ENCODE measurements at regions not wholly inside any gene's neighbourhood (a gene's known extent, or its start where the extent isn't known, plus 50 kb on each side); places are given as distances from the start of the nearest gene placed in this dataset.

DNA sequence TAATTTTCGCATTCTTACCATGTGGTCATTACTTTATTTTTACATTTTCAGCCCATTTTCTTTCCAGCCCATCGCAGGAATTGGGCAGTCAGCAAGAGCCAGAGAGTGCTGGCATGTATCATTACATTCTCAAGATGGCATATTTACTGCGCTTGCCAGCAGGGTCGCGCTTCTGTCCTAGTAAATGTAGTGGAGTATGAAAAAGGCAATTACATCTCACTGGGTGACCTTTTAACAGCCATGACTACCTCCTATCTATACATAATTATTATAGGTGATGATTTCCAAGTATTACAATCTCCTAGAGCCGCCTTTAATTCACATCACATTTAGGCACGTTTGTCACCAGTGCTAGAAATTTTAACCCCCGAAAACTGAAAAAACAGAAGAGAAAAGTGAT, 433.7 kb upstream of the MGMT start:
- no peak for DNase-seq

DNA sequence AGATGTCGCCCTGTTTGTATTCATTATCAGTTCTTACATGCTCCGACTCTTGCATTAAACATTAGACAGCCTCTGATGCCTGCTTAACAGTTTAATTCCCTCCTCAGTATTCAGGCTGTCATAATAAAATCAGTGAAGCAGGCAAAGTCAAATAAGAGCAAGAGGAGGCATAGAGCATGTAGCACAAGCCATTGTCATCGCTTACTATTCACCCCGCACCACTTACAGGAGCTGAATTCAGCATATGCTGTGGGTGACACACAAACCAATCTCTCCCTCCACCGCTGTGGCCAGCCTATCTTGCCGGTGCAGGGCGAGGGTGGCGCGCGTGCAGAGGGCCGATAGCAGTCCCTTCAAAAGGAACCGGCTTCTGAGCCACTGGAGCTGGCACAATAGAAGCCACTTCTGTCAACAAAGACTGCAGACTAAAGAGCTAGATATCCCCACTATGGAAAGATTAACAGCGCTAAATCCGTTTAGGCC, 433.2 kb upstream of the MGMT start:
- no peak for DNase-seq

DNA sequence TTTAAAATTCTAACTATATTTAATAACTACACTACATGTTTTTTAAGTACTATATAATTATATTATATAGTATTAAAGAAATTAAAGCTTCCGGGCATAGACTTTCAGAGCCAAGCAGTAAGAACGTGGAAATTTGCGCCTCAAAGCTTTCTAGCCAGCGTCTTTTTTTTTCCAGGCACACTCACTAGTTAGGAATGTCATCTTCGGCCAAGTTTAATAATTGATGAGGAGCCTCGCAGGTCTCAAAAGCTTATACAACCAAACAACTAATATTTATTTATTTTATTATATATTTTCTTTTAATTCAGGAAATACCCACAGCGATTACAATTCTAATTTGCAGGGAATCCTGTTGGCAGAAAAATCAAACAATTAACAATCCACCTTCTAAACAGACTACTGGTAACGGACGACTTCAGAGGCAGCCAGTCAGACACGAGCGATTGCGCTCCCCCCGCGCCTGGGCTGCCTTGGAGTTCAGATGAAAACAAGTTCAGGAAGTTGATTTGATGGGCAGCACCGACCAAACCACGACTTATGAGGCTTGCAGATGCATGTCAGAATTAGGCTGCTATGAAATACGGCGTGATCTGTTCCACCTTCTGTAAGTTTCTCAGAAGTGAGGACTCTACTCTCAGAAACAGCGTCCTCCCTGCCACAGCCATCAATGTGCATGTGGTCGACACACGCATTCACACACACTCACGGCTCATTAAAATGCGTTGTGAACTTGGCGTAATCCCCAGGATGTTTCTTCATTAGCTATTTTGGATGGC, 431.8 kb upstream of the MGMT start:
- peak; percentile 62 for DNase-seq

DNA sequence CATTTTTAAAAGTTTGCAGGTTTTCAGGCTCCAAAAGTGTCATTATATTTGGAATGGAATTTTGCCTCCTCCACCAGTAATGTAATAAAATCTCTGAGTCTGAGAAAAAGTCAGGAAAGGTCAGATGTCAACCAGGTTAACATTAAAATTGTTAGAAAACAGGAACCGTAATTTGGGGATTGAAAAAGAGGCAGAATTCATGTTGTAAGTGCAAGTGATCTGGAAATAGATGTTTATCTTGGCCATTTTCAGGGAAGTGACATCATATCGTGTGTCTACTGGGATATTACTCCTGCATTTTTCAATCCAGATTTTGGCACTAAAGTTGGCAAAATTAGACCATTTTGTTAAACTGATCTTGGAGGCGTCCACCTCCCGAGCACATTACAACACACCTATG, 428.5 kb upstream of the MGMT start:
- no peak for DNase-seq

DNA sequence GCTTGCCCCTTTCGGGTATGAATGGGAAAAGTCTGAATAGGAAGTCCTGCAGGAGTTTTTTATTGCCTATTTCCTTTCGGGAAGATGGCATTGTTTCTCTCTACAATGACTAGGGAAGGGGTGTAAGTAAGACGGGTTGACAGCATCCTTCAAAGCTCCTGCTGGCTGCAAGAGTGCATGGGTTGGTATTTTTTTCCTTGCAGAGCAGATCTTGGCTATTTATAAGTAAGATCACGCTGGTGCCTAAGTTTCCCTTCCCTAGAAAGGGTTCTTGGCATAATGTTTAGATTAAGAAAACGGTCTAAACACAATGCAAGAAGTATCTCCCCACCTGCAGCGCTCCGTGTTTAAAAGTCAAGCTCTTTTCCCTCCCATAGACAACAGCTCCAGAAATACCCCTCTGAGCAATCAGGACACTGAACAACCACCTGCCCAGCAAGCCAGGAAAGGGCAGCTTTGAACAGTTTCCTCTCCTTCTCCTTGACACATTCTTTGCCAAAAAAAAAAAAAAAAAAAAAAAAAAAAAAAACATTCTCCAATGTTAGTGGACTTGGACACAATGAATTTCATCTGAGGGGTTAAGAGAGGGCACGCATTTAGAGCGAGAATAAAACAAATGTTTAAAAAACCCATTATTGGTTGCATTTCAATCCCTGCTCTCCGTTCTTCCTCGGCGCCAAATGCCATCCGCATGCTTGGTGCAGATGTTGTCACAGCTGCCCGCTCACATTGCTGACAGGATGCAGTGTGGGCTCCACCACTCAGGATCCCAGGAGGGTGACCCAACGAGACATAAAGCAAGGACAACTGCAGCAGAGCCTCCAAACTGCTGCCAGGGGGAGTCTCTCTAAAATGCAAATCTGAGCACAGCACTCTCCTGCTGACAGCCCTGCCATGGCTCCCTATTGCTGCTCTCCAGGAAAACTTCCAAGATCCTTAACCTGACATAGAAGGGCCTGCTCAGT, 427.4 kb upstream of the MGMT start:
- no peak for DNase-seq

DNA sequence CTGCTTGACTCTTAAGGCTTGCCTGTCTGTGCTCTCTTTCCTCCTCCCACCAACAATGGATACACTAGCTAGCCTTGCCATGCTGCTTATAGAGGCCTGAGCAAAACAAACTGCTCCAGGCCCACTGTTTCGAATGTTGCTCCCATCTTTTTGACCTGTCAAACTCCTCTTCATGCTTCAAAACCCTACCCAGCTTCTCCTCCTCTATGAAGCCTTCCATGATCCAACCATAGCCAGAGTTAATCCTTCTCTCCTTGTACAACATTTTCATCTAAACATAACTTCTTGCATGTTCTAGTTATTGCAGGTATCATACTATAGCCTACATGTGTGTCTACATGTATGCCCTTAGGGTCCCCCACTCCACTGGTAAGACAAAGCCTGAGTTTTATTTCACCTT, 426.7 kb upstream of the MGMT start:
- no peak for DNase-seq

DNA sequence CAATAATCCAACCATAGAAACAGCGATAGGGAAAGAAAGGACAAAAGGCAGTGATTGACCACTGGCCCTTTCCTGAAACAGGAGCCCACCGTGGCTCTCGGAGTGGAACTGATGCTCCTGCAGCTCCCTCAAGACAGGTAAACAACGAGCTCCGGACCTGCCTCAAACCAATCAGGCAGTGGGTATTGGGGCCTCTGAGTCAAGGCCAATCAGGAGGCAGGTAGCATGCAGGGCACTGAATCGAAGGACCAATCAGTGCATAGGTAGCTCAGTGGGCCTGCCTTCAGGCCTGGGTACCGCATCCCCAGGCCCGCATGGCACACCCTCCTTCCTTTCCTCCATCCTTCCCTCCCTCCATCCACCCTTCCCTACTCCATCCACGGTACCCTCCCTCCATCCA, 425.1 kb upstream of the MGMT start:
- no peak for DNase-seq

DNA sequence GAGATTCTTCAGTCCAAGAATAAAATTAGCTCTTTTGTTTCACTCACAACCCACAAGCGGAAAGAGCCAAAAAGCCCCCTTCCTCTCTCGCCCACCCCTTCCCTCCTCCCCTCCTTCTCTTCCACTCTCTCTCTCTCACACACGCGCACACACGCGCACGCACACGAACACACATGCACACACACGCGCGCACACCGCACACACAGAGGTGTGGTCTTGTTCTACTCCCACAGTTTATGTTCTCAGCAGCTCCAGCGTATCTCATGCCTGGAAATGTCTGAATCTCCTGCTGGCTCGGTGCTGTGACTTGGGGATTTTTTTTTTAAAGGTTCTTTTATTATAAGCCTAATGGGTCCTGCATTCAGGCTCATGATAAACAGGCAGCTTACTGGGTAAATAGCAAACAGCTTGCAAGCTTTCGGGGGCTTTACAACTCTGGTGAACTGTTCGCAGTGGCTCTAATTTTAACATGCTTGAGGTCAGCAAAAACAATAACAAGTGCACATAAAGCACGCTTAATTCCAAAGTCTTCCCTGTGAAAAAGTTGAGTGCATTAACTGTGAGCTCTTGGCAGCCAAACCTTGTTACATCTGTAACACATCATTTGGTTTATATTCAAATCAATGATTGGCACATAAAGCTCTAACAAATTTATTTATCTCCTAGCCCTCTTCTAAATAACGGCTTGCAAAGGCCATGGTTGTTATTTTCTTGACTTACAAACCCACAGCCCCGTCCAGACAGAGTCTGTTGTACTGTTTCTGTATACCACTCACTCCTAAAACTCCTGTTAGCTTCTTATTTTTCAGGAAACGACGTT, 424.1 kb upstream of the MGMT start:
- DNase-seq = no peak

DNA sequence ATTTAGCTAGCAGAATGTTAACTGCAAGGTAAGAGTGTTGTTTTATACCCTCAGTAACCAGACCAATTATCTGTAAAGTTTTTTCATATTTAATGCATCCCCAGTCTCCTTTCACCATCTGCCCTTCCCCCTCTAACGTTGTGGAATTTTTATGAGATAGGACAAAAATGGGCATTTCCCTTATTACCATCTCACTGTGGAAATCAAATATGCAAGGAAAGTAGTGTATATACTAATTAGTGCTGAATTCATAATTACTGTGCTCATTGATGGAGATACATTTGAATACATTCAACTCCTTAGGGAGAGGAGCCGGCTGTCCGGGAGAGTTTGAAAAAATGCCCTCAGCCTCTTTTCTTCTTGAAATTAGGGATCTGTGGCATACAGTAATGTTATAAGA, 423.4 kb upstream of the MGMT start:
- DNase-seq = no peak

DNA sequence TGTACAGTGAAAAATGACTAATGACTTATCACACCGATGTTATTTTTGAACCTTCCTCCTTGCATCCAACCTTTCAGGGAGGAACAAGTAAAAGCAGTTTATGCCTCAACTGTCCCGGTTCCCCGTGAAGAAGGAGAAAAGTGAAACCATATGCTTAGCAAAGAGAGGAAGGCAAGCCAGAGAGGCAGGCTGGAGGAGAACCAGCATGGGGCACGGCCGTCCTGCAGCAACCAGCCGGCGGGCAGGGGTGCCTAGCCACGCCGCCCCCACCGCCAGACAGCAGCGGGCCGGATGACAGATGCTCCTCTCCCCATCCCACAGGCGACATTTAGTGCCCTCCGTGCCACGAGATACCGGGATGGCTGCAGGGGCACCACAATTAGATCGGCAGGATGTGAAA, 421.4 kb upstream of the MGMT start:
- no peak for DNase-seq

DNA sequence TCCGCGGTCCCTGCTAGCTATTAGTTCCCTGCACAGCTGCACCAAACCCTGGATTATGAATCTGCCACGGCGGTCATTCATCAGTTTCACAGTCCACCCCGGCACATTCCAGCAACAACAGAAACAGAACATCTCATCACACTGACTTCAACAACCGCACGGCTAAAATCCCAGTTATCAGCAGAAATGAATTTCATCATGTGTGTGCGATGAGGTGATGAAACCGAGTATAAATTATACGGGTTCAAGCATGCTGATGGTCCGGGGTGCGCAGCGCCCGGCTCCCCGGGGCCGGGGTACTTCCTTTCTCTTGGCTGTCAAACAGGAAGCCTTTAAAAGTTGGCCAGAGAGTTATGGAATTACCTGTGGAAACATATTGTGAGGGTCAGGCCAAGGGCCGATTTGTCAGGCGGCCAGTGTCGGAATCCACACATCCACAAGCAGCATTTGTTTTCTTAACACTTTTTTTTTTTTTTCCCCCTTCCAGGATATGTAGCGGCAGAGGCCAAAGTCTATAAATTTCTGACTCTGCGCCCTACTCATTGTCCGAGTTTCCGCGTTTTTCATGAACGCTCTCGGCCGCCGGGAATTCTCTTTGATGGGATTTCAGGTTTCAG, 420.9 kb upstream of the MGMT start:
- DNase-seq = no peak

DNA sequence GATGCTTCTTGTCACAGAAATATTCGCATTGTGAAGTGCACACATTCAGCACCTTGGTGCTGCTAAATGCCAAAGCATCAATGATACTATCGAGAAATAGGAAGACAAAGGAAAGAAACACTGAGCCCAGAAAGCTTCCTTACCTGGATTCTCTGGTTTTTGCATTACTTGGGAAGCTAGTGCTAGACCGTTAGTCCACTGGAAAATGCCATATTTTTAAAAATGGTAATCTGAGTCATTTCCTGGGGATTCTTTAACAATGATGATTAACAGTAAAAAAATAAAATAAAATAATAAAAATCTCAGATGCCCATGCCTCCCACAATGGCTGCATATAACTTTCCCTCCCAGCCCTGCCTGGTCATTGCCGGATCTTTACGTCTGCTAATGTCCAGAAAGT, 420.1 kb upstream of the MGMT start:
- DNase-seq = no peak

DNA sequence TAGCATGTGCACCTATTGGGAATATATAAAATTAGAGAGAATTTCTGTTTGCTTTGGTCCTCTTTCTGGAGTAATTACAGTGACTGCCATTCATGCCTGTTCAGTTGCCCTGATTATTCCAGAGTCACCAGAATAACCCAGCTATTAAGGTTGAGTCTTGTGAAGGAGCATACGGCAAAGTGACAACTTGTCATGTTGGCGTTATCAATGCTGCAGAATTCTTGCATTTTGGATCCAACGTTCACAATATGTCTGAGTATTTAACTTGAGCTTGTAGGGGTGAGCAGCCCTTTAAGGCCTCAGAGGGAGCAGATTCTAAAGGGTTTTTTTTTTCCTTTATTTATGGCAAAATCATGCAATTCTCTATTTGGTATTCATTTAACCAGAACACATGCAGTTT, 419.4 kb upstream of the MGMT start:
- no peak for DNase-seq

DNA sequence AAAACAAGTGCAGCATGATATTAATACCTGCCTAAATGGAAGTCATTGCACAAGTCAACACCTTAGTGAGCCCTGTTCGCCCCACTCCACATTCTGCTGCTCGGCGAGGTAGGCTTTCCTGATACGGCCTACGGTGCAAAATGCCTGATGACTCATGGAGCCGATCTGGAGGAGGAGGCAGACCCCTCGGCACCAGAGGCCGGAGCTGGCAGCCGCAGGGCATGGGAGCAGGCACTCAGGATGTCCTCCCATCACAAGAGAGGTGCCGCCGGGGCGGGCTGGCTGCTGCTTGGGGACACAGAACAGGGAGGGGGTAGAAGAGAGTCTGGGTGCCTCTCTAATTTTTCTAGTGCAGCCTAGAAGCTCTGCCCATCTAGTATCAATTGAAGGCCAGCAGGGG, 418.5 kb upstream of the MGMT start:
- DNase-seq = no peak

DNA sequence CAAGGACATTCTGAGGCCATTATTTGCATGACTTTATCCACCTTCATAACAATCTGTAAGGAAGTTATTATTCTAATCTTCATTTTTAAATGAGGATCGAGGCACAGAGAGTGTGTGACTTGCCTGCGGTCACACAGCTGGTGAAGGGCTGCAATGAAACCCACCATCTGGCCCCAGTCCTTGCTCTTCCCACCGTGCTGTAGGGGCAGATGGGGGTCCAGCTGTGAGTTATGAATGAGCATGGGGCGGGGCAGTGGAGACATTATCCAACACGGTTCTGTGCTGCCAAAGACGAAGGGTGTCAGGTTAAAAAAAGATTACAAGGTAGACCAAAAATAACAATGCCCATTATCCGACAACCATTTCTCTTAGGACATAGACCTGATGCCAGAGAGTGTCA, 417.5 kb upstream of the MGMT start:
- no peak for DNase-seq

DNA sequence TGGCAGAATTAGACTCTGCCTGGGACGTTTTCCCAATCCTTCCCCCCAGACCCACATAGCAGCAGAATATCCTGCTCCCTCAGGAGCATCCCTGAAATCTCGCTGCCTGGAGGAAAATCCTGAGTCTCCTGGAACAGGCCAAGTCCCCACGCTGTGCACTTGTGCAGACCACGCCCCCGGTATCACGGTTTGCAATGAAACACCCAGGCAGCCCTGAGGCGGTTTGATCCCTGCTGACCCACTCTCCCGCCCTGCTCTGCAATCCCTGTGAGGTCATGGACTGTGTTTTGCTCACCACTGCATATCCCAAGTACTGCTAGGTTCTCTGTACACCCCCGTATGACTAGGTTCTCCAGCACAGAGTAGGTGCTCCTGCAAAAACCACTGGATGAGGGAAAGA, 411.8 kb upstream of the MGMT start:
- DNase-seq = no peak

DNA sequence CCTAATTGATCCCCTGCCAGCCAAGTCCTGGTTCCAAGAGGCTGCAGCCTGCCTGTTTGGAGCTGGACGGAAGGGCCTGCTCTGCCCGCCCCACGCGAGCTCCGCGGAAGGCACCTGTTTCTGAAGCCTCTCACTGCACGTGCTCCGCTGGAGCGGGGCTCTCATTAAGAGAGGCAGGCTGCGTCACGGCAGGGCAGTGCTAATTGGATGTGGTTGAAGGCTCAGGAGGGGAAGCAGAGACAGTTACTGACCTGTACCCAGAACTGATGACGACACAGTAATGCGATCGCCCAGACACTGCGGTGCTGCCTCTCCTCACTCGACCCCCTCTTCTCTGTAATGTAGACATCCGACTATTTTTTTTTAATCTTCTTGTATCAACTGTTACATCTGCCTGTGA, 411.1 kb upstream of the MGMT start:
- DNase-seq = no peak

DNA sequence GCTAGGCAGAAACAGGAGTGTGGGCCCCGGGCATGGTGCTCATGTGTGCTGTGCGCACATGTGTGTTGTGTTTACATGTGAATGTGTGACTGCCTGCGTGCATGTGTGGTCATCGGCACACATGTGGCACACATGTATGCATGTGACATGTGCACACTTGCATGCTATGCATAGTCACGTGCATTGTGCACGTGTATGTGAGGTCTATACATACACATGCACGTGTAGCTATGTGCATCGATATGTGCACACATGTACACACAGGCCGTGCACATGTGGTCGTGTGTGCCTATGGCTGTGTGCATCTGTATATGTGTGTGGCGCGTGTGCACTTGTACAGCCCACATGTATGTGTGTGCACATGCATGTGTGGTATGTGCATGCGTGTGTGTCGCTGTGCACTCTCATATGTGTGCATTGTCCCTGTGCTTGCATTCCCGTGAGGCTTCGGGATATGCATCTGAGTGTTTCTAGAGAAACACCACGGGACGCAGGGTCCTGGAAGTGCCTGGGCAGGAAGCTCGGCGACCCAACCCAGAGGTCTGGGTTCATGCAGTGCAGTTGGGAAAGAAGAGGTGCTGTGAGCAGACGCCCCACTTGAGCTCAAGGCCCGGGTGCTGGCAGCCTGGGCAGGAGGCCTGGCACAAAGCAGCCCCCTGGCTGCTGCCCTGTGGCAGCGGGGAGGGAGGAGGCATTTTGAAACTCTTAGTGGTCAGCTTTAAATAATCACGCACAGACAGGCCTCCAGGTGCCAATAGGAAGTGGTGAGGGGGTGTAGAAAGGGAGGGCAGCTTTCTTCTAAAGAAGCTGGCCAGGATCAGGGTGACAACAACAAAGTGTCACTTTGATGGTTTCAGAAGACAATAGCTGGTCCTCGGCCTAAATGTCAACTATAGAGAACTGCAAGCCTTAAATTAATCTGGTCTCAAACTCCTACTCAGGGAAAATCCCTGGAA, 410.0 kb upstream of the MGMT start:
- no peak for DNase-seq

DNA sequence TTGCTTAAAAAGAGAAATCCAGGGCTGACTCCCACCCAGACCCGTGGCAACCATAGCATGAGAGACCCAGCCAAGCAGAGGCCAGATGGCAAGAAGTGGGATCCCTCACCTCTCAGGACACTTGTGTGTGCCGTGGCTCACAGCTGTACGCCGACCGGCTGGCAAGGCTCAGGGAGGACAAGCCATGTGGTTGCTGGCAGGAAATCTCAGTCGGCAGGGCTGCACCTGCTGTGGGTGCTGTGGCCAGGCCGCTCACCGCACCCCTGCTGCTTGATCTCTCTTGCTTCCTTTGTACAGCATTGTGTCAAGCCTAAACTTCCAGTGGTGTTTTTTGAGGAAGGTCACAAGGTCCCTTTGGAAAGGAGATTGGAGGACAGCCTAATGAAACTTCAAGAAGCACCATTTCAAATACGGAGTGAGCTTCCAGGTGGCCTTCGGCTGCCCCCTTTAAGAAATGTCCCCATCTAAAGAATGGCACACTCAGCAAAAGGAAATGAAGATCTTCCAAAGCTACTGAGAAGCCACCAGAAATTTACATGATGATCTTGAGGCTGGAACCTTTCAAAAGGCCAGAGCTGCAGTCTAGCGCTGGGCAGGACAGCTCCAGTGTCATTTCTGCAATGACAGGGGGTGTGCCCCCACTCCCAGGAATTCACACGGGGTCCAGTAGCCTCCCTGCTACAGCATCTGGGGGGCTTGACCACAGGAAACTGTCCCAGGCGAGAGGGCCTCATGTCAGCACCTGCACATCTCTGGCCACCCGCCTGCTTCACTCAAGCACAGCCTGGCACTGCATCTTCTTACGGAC, 409.0 kb upstream of the MGMT start:
- peak; percentile 54 for DNase-seq

DNA sequence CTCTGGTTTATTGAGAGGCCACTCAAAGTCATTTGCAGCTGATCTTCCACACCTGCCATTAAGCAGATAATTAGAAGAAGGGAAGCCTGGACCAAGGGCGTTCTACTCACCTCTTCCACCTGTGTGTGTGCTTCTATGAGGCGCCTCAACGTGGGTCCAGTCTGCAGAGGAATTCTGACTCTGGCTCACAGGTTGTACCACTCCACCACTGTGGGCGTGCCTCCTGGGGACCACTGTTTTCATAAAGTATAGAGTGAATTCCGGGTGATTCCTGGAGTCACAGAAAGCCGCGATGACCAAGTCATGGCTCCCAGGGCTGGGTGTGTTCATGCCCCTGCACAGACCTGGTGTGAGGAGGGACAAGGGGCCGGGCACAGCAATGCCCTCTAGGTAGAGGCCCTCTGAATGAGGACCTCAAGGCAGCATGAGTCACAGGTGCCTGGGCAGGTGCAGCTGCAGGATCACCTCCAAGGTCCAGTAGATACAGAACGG, 408.3 kb upstream of the MGMT start:
- DNase-seq = no peak
